Esophagus muscularis mucosa (tissue), 4 donors: ENCODE measurements at regions not wholly inside any gene's neighbourhood (a gene's known extent, or its start where the extent isn't known, plus 50 kb on each side); places are given as distances from the start of the nearest gene placed in this dataset.

Experiments
- DNase-seq: peaks from one replicate; pipeline ENCODE4 v3.0.0-alpha.2; 2017; ENCODE audit errors: extremely low spot score
- H3K27ac ChIP-seq, 4 donors: fragments of 200-600 bp; sonication (generic); replicated peaks in 1 of 4; 1 replicate in 3 of 4; 2 replicates in 1 of 4; pipeline ENCODE4 v1.5.1; 2016 to 2019; ENCODE audit warnings: mild to moderate bottlenecking in 1 of 4
- H3K27me3 ChIP-seq, 4 donors: fragments of 200-600 bp; sonication (generic); one replicate each; pipeline versions ENCODE4 v1.5.1 to v1.6.0; 2016 to 2019
- H3K36me3 ChIP-seq, 4 donors: fragments of 200-600 bp; sonication (generic); one replicate each; pipeline ENCODE4 v1.5.1; 2016 to 2019
- H3K4me1 ChIP-seq, 4 donors: fragments of 200-600 bp; sonication (generic); one replicate each; pipeline ENCODE4 v1.5.1; 2016 to 2019
- H3K4me3 ChIP-seq, 4 donors: fragments of 200-600 bp; sonication (generic); 1 replicate in 2 of 4; 2 replicates in 2 of 4; pipeline ENCODE4 v1.5.1; 2016 to 2019; ENCODE audit warnings: mild to moderate bottlenecking in 4 of 4, moderate library complexity in 1 of 4
- H3K9me3 ChIP-seq, 4 donors: fragments of 200-600 bp; sonication (generic); 1 replicate in 3 of 4; 2 replicates in 1 of 4; pipeline ENCODE4 v1.5.1; 2016 to 2019
- EP300 ChIP-seq: sonication (generic); formaldehyde crosslinking; IDR thresholded peaks from one replicate; pipeline ENCODE4 v1.6.1; 2017; ENCODE audit warnings: antibody characterized with exemption
- POLR2A ChIP-seq: fragments of 450-650 bp; IDR thresholded peaks from one replicate; pipeline ENCODE4 v1.6.1; 2017; ENCODE audit warnings: antibody characterized with exemption, moderate library complexity, mild to moderate bottlenecking, low read depth
- POLR2AphosphoS5 ChIP-seq, 2 donors: sonication (generic); formaldehyde crosslinking; IDR thresholded peaks; one replicate each; pipeline ENCODE4 v1.6.1; 2017; ENCODE audit warnings: antibody characterized with exemption in 2 of 2
- WGBS: methylation state at CpG from one replicate; pipeline ENCODE4 v1.1.5; 2018; 5-methylcytosine and 5-hydroxymethylcytosine counted together
- intact Hi-C: fragments of 100-400 bp; cut with DNase I; formaldehyde crosslinking; loops from one replicate; pipeline ENCODE4 v1.15.1; 2023
- TF ChIP-seq, protein P1 (sequence below), 3 experiments: fragments of 200-600 bp in 2 of 3; fragments of 450-650 bp in 1 of 3; sonication (generic) in 2 of 3; IDR thresholded peaks; one replicate each; pipeline ENCODE4 v1.5.1; 2017 to 2019; ENCODE audit warnings: antibody characterized with exemption in 3 of 3, mild to moderate bottlenecking in 2 of 3, moderate library complexity in 1 of 3

DNA sequence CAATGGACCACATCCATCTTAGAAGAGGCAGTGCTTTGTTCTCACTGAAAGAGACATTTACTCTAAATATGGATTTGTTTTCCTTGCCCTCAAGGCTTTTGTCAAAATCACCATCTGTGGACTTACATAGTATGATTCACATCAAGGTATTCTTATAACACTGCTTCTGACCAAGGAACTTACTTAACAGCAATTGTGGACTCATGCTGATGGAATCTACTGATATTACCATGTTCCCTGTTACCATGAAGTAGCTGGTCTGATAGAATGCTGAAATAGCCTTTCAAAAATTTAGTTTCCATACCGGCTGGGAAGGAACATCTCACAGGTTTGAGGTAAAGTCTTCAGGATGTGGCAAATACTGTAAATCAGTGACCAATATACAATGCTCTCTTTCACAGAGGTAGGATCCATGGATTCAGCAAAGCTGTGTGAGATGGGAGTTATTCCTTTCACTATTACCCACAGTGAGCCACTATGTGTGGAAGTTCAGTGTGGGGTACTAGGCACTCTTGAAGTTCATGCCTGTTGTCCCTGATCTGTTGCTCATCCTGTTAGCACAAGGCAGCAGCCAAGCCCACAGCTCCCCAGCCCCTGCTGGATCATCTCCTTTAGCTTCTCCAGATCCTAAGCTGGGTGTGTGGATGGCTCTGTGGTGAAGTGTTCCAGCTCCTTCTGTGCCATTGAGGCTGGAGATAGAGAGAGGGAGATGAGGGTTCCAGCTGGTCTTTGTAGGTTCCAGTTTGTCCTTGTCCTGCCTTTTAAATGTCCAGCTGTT, 126.4 kb downstream of the ATP23 start:
- Histone ChIP-seq H3K27me3 (no peaks in the 10 kb centered on the region), H3K9me3 (no peaks in the 10 kb centered on the region), H3K27ac (no peak overlapping the region), H3K36me3 (no peaks in the 10 kb centered on the region), H3K4me1 (no peaks in the 10 kb centered on the region), H3K4me3 (no peak overlapping the region)
- TF ChIP-seq POLR2AphosphoS5 (IDR thresholded peaks at IDR 0.05) (no peak), EP300 (no peak), POLR2A (no peak)
- TF ChIP-seq, protein P1, sequence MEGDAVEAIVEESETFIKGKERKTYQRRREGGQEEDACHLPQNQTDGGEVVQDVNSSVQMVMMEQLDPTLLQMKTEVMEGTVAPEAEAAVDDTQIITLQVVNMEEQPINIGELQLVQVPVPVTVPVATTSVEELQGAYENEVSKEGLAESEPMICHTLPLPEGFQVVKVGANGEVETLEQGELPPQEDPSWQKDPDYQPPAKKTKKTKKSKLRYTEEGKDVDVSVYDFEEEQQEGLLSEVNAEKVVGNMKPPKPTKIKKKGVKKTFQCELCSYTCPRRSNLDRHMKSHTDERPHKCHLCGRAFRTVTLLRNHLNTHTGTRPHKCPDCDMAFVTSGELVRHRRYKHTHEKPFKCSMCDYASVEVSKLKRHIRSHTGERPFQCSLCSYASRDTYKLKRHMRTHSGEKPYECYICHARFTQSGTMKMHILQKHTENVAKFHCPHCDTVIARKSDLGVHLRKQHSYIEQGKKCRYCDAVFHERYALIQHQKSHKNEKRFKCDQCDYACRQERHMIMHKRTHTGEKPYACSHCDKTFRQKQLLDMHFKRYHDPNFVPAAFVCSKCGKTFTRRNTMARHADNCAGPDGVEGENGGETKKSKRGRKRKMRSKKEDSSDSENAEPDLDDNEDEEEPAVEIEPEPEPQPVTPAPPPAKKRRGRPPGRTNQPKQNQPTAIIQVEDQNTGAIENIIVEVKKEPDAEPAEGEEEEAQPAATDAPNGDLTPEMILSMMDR (IDR thresholded peaks at IDR 0.05), result no peak
- no peak for DNase-seq
- intact Hi-C loops, result no loop called here
- WGBS, result 94% methylated on average over 1 of the region's 1 CpG

DNA sequence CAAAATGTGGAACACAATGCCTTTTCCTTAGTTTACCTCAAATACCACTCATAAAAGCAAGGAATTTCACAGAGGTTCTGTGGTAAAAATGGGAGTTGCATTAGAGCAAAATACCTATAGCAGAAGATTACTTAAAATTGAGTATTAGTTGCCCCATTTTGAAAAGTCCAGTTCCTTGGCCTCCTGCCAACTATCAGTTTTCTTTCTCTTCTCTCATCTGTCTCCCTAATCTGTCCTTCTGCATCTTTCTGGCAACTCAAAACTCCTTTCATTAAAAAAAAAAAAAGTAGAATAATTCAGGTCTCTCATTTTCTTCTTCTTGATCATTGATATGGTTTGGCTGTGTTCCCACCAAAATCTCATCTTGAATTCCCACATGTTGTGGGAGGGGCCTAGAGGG, 127.3 kb downstream of the ATP23 start:
- intact Hi-C loops, result no loop called here
- H3K4me3 ChIP-seq, result no peak overlapping the region
- no peak for DNase-seq
- H3K36me3 ChIP-seq, result no peaks in the 10 kb centered on the region
- H3K9me3 ChIP-seq, result no peaks in the 10 kb centered on the region
- H3K27ac ChIP-seq, result no peak overlapping the region
- H3K4me1 ChIP-seq, result no peaks in the 10 kb centered on the region
- TF ChIP-seq, protein P1 (IDR thresholded peaks at IDR 0.05), result no peak
- TF ChIP-seq POLR2A (no peak), EP300 (no peak), POLR2AphosphoS5 (IDR thresholded peaks at IDR 0.05) (no peak)
- H3K27me3 ChIP-seq, result no peaks in the 10 kb centered on the region

DNA sequence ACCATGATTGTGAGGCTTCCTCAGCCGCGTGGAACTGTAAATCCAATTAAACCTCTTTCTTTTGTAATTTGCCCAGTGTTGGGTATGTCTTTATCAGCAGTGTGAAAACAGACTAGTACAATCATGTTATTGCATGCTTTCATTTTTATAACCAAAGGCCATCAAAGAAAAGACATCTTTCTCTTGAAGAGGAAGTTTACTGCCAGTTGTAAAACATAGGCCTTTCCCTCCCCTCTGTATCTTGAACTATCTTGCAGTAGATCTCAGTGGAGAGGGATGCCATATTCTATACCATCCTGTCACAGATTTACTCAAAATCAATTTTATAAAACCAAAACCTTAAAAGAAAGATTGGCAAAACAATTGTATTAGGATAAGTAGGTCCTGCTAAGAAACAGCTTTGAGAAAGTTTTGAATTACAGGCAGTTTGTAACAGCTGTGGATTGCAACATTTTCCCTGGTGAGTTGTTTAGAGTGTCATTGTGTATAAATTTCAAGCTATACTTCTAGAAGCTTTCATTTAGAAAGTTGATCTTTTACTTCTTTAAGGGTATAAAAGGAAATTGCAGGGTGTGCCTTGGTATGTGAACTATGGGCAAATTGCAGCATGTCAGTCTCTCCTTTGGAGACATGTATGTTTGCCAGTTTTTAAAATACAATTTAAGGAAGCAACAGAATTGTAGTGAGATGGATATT, 128.0 kb downstream of the ATP23 start:
- no peak for TF ChIP-seq POLR2AphosphoS5 (IDR thresholded peaks at IDR 0.05)
- no peak for TF ChIP-seq POLR2A
- TF ChIP-seq EP300, result no peak
- TF ChIP-seq, protein P1 (IDR thresholded peaks at IDR 0.05), result no peak
- Histone ChIP-seq H3K27me3 (no peaks in the 10 kb centered on the region), H3K4me1 (no peaks in the 10 kb centered on the region), H3K4me3 (no peak overlapping the region), H3K9me3 (no peaks in the 10 kb centered on the region), H3K36me3 (no peaks in the 10 kb centered on the region), H3K27ac (no peak overlapping the region)
- intact Hi-C loops, result no loop called here
- DNase-seq, result no peak
- 87% methylated on average over 2 of the region's 2 CpGs for WGBS

DNA sequence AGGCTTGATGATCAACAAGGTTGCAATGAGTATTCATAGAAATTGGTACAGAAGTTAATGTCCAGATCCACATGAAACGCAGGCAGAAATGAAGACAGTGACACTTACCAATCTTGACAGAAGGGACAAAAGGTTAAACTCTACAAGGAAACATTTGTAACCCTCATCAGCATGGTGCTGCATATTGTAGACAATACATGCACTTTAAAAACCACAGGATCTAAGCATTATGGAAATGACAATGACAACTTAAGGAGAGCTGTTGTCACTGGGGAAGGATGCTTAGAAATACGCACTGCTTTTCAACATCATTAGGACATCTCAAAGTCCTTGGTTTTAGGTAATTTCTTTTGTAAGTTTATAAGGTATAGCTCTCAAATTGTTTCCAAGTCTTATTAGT, 130.6 kb downstream of the ATP23 start:
- TF ChIP-seq POLR2AphosphoS5 (IDR thresholded peaks at IDR 0.05), result no peak
- TF ChIP-seq, protein P1 (IDR thresholded peaks at IDR 0.05), result no peak
- no peak for TF ChIP-seq POLR2A
- TF ChIP-seq EP300, result no peak
- no peak for DNase-seq
- no peaks in the 10 kb centered on the region for H3K36me3 ChIP-seq
- no peak overlapping the region for H3K27ac ChIP-seq
- H3K27me3 ChIP-seq, result no peaks in the 10 kb centered on the region
- 93% methylated on average over 2 of the region's 2 CpGs for WGBS
- intact Hi-C loops, result no loop called here
- no peaks in the 10 kb centered on the region for H3K9me3 ChIP-seq
- no peaks in the 10 kb centered on the region for H3K4me1 ChIP-seq
- no peak overlapping the region for H3K4me3 ChIP-seq
